Upper lobe of left lung (tissue), 4 donors: ENCODE measurements at regions not wholly inside any gene's neighbourhood (a gene's known extent, or its start where the extent isn't known, plus 50 kb on each side); places are given as distances from the start of the nearest gene placed in this dataset.

Experiments used
- CTCF ChIP-seq, 6 experiments: fragments of 450-650 bp in 4 of 6; fragments of 200-600 bp in 2 of 6; sonication (generic) in 2 of 6; IDR thresholded peaks; one replicate each; pipeline ENCODE4 v1.5.1; 2016 to 2019; ENCODE audit warnings: antibody characterized with exemption in 6 of 6
- EP300 ChIP-seq, 4 donors: sonication (generic); formaldehyde crosslinking; IDR thresholded peaks; one replicate each; pipeline ENCODE4 v1.5.1; 2017; ENCODE audit warnings: antibody characterized with exemption in 4 of 4, control low read depth in 2 of 4
- POLR2A ChIP-seq, 4 donors: fragments of 450-650 bp; IDR thresholded peaks; one replicate each; pipeline ENCODE4 v1.5.1; 2016 to 2017; ENCODE audit warnings: antibody characterized with exemption in 4 of 4, mild to moderate bottlenecking in 2 of 4
- POLR2AphosphoS5 ChIP-seq, 2 donors: sonication (generic); formaldehyde crosslinking; IDR thresholded peaks; one replicate each; pipeline ENCODE4 v1.5.1; 2017; ENCODE audit warnings: antibody characterized with exemption in 2 of 2

GRCh38 chr12:98224584-98225221 is 290.7 kb upstream of the TMPO start:
- TF ChIP-seq CTCF (IDR thresholded peaks at IDR 0.05) (no peak), POLR2A (IDR thresholded peaks at IDR 0.05) (no peak), EP300 (IDR thresholded peaks at IDR 0.05) (no peak), POLR2AphosphoS5 (IDR thresholded peaks at IDR 0.05) (no peak)
